WTC11 (cell line): ENCODE measurements at regions not wholly inside any gene's neighbourhood (a gene's known extent, or its start where the extent isn't known, plus 50 kb on each side); places are given as distances from the start of the nearest gene placed in this dataset.

Source experiments
- TF ChIP-seq, protein P1 (sequence below): sonication (generic); formaldehyde crosslinking; IDR thresholded peaks from 2 replicates; pipeline ENCODE4 v1.8.1; 2023; ENCODE audit warnings: mild to moderate bottlenecking, missing genetic modification reagents, moderate library complexity
- TF ChIP-seq, protein P2 (sequence below): fragments of 200-600 bp; IDR thresholded peaks from 2 replicates; pipeline ENCODE4 v1.8.0; 2022; ENCODE audit warnings: antibody characterized with exemption
- TF ChIP-seq, protein P3 (sequence below): sonication (generic); formaldehyde crosslinking; IDR thresholded peaks from 2 replicates; pipeline ENCODE4 v1.8.1; 2023; ENCODE audit warnings: mild to moderate bottlenecking, moderate library complexity, missing genetic modification reagents

DNA sequence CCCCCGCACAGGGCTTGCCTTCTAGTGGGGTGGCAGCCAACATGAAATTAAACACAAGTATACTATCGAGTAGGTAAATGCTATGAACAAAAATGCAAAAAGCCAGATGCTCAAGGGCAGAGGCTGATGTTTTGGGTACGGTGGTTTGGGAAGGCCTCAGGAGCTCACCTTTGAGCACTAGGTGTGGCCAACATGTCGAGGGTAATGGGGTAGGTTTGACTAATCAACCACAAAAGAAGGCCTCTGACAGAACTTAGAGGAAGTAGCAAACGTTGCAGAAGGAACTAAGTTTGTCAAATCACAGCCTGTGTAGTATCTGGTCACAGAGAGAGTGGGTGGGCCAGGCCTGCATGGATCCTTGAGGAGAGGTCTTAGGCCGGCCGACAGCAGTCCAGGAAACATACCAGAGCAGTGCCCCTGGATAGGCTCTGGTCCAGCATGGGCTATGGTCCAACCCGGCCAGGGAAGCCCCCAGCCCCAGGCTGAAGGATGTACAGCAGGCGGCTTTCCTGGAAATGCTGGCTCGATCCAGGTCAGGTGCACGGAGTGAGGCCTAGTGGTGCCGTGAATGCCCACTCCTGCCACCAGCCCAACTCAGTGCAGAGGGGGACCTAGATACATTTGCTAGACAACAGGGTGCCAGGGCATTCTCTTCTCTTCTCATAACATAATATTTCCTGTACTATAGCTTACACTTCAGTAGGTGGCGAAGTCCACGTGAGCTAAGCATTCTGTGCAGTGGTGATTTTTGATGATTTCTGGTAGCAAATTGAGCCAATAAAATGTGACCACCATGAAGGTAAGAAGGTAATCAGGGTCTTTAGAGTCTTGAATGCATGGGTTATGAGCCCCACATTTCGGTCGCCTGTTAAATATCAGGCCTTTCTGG lies 56.3 kb upstream of the CD93 start:
- TF ChIP-seq, protein P1, sequence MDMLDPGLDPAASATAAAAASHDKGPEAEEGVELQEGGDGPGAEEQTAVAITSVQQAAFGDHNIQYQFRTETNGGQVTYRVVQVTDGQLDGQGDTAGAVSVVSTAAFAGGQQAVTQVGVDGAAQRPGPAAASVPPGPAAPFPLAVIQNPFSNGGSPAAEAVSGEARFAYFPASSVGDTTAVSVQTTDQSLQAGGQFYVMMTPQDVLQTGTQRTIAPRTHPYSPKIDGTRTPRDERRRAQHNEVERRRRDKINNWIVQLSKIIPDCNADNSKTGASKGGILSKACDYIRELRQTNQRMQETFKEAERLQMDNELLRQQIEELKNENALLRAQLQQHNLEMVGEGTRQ: no peak
- TF ChIP-seq, protein P2, sequence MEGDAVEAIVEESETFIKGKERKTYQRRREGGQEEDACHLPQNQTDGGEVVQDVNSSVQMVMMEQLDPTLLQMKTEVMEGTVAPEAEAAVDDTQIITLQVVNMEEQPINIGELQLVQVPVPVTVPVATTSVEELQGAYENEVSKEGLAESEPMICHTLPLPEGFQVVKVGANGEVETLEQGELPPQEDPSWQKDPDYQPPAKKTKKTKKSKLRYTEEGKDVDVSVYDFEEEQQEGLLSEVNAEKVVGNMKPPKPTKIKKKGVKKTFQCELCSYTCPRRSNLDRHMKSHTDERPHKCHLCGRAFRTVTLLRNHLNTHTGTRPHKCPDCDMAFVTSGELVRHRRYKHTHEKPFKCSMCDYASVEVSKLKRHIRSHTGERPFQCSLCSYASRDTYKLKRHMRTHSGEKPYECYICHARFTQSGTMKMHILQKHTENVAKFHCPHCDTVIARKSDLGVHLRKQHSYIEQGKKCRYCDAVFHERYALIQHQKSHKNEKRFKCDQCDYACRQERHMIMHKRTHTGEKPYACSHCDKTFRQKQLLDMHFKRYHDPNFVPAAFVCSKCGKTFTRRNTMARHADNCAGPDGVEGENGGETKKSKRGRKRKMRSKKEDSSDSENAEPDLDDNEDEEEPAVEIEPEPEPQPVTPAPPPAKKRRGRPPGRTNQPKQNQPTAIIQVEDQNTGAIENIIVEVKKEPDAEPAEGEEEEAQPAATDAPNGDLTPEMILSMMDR: no peak
- TF ChIP-seq, protein P3, sequence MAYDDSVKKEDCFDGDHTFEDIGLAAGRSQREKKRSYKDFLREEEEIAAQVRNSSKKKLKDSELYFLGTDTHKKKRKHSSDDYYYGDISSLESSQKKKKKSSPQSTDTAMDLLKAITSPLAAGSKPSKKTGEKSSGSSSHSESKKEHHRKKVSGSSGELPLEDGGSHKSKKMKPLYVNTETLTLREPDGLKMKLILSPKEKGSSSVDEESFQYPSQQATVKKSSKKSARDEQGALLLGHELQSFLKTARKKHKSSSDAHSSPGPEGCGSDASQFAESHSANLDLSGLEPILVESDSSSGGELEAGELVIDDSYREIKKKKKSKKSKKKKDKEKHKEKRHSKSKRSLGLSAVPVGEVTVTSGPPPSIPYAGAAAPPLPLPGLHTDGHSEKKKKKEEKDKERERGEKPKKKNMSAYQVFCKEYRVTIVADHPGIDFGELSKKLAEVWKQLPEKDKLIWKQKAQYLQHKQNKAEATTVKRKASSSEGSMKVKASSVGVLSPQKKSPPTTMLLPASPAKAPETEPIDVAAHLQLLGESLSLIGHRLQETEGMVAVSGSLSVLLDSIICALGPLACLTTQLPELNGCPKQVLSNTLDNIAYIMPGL (CRISPR knock-in tag): no peak
